ENCODE measurements at regions not wholly inside any gene's neighbourhood (a gene's known extent, or its start where the extent isn't known, plus 50 kb on each side); places are given as distances from the start of the nearest gene placed in this dataset.

DNA sequence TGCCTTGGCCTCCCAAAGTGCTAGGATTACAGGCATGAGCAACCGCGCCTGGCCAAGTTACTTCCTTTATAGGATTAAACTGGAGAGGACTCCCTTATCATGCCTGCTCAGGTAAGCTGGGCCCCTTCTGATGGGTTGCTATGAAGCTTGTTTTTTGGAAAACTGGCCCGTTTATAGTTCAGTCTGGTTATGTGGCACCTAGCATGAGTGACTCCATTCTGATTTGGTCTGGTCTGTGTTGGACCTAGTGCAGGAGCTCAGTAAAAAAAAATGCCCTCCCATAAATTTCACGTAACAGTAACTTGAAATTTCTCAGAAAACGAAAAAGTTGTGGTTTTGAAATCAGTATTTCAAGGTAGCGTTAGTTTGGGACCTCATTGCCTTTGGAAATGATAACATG, 448.4 kb downstream of the HACE1 start:
- TF ChIP-seq, protein P1, sequence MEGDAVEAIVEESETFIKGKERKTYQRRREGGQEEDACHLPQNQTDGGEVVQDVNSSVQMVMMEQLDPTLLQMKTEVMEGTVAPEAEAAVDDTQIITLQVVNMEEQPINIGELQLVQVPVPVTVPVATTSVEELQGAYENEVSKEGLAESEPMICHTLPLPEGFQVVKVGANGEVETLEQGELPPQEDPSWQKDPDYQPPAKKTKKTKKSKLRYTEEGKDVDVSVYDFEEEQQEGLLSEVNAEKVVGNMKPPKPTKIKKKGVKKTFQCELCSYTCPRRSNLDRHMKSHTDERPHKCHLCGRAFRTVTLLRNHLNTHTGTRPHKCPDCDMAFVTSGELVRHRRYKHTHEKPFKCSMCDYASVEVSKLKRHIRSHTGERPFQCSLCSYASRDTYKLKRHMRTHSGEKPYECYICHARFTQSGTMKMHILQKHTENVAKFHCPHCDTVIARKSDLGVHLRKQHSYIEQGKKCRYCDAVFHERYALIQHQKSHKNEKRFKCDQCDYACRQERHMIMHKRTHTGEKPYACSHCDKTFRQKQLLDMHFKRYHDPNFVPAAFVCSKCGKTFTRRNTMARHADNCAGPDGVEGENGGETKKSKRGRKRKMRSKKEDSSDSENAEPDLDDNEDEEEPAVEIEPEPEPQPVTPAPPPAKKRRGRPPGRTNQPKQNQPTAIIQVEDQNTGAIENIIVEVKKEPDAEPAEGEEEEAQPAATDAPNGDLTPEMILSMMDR (conservative IDR thresholded peaks at IDR 0.05 in 1 of 2, IDR thresholded peaks at IDR 0.05 in 1 of 2; ENCODE audit: extremely low read depth in 1 of 2, insufficient read depth in 1 of 2, low read depth in 1 of 2, low read length in 2 of 2), result no peak
- TF ChIP-seq EZH2 (IDR thresholded peaks at IDR 0.05; ENCODE audit: borderline replicate concordance, low read length), result no peak
